ENCODE measurements at regions not wholly inside any gene's neighbourhood (a gene's known extent, or its start where the extent isn't known, plus 50 kb on each side); places are given as distances from the start of the nearest gene placed in this dataset.

DNA sequence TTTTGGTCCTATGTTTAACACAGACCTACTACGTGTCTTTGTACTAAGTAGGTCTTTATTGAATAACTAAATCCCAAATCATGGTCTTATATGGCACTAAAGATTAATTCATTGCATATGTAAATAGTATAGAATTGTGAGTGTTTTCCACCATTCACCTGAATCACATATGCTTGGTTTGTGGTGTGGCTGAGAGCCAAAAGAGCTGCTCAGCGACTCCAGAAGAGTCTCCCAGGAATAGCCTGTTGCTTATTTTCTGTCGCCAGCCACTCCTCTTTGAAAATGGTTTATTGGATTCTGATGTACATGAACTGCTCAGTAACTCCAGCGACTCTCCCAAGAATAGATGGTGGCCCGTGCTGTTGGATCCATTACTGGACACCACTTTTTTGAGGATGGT lies 184.5 kb downstream of the CLCN4 start:
- Histone ChIP-seq H3K4me2 (ENCODE audit: low read length, poor library complexity, severe bottlenecking) (no peak overlapping the region), H3K79me1 (replicated peaks; ENCODE audit: low read length, poor library complexity, severe bottlenecking) (no peaks in the 10 kb centered on the region), H3K4me1 (ENCODE audit: control insufficient read depth, insufficient read depth, low read depth, low read length) (peaks cover 1% of the 10 kb centered on the region), H3K9me3 (ENCODE audit: control insufficient read depth, low read length) (no peaks in the 10 kb centered on the region), H3K27ac (ENCODE audit: low read length, poor library complexity, severe bottlenecking) (no peak overlapping the region), H4K91ac (ENCODE audit: low read length) (no peak overlapping the region), H2BK12ac (ENCODE audit: low read length in 2 of 2) (no peak overlapping the region), H3K36me3 (ENCODE audit: control insufficient read depth in 1 of 2, insufficient read depth in 2 of 2, low read depth in 1 of 2, low read length in 2 of 2) (no peaks in the 10 kb centered on the region), H3K27me3 (ENCODE audit: control insufficient read depth in 1 of 2, insufficient read depth in 1 of 2, low read length in 2 of 2) (no peaks in the 10 kb centered on the region), H3K14ac (ENCODE audit: low read length in 2 of 2) (no peak overlapping the region), H2BK120ac (ENCODE audit: low read depth, low read length) (no peak overlapping the region), H3K4me3 (ENCODE audit: insufficient read depth in 1 of 2, low read depth in 1 of 2, low read length in 2 of 2) (no peak overlapping the region), H2AFZ (ENCODE audit: low read depth, low read length) (no peak overlapping the region), H3K18ac (ENCODE audit: low read depth in 1 of 2, low read length in 2 of 2) (no peak overlapping the region), H2BK5ac (ENCODE audit: low read depth, low read length, poor library complexity, severe bottlenecking) (no peak overlapping the region), H3K23ac (ENCODE audit: low read length in 2 of 2) (no peak overlapping the region), H3K9ac (ENCODE audit: low read length) (no peak overlapping the region), H2BK15ac (ENCODE audit: low read depth, poor library complexity, severe bottlenecking) (no peak overlapping the region), H2AK5ac (ENCODE audit: low read length, severe bottlenecking) (no peak overlapping the region), H3K4ac (ENCODE audit: low read depth in 1 of 2, low read length in 2 of 2) (no peak overlapping the region), H4K8ac (ENCODE audit: low read length) (no peak overlapping the region)
- 82% methylated on average over 4 of the region's 5 CpGs for WGBS
- no peak for DNase-seq

DNA sequence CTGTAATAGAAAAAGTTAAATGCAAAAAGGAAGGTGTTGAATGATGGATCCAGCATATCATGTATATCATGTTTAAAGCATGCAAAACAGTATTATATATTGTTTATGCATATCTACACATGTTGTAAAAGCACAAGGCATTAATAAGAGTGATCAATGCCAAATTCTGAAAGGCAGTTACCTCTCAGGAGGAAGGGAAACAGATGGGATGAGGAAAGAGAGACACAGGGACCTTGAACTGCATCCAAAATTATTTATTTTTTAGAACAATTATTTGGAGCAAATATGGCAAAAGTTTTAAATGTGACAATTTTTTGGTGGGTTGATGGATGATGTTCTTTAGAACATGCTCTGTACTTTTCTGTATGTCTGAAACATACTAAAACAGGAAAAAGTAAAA lies 193.4 kb downstream of the CLCN4 start:
- Histone ChIP-seq H2BK120ac (ENCODE audit: low read depth, low read length) (no peak overlapping the region), H3K79me1 (replicated peaks; ENCODE audit: low read length, poor library complexity, severe bottlenecking) (no peaks in the 10 kb centered on the region), H2BK5ac (ENCODE audit: low read depth, low read length, poor library complexity, severe bottlenecking) (no peak overlapping the region), H2BK12ac (ENCODE audit: low read length in 2 of 2) (no peak overlapping the region), H2AK5ac (ENCODE audit: low read length, severe bottlenecking) (no peak overlapping the region), H3K4me2 (ENCODE audit: low read length, poor library complexity, severe bottlenecking) (no peak overlapping the region), H4K91ac (ENCODE audit: low read length) (no peak overlapping the region), H4K8ac (ENCODE audit: low read length) (no peak overlapping the region), H3K4me1 (ENCODE audit: control insufficient read depth, insufficient read depth, low read depth, low read length) (peaks cover 1% of the 10 kb centered on the region), H3K4ac (ENCODE audit: low read depth in 1 of 2, low read length in 2 of 2) (no peak overlapping the region), H3K27ac (ENCODE audit: low read length, poor library complexity, severe bottlenecking) (no peak overlapping the region), H3K4me3 (ENCODE audit: insufficient read depth in 1 of 2, low read depth in 1 of 2, low read length in 2 of 2) (no peak overlapping the region), H3K14ac (ENCODE audit: low read length in 2 of 2) (no peak overlapping the region), H3K9ac (ENCODE audit: low read length) (no peak overlapping the region), H3K27me3 (ENCODE audit: control insufficient read depth in 1 of 2, insufficient read depth in 1 of 2, low read length in 2 of 2) (no peaks in the 10 kb centered on the region), H3K18ac (ENCODE audit: low read depth in 1 of 2, low read length in 2 of 2) (no peak overlapping the region), H2AFZ (ENCODE audit: low read depth, low read length) (no peak overlapping the region), H3K36me3 (ENCODE audit: control insufficient read depth in 1 of 2, insufficient read depth in 2 of 2, low read depth in 1 of 2, low read length in 2 of 2) (no peaks in the 10 kb centered on the region), H2BK15ac (ENCODE audit: low read depth, poor library complexity, severe bottlenecking) (no peak overlapping the region), H3K9me3 (ENCODE audit: control insufficient read depth, low read length) (peaks cover 3% of the 10 kb centered on the region), H3K23ac (ENCODE audit: low read length in 2 of 2) (no peak overlapping the region)
- DNase-seq: no peak

DNA sequence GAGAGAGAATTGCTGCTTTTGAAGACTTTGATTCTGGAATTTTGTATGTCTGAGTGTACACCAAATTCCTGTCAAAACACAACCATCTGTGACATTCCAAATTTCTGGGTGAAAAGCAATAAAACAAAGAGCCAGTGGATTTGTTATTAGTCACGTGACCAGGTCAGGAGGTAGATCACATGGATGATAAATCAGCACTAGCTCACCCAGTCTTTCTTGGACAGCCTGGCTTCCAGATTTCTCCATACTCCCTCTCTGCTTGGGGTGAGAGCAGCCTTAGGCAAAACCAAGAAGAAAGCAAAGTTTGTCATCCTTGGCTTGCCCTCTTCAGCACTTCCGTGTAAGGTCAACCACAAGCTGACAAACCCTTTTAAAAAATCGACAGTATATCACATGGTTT lies 194.2 kb downstream of the CLCN4 start:
- H4K91ac ChIP-seq (ENCODE audit: low read length): no peak overlapping the region
- H3K4ac ChIP-seq (ENCODE audit: low read depth in 1 of 2, low read length in 2 of 2): no peak overlapping the region
- no peak overlapping the region for H3K18ac ChIP-seq (ENCODE audit: low read depth in 1 of 2, low read length in 2 of 2)
- H3K23ac ChIP-seq (ENCODE audit: low read length in 2 of 2): no peak overlapping the region
- no peaks in the 10 kb centered on the region for H3K27me3 ChIP-seq (ENCODE audit: control insufficient read depth in 1 of 2, insufficient read depth in 1 of 2, low read length in 2 of 2)
- H2AFZ ChIP-seq (ENCODE audit: low read depth, low read length): no peak overlapping the region
- peaks cover 3% of the 10 kb centered on the region for H3K9me3 ChIP-seq (ENCODE audit: control insufficient read depth, low read length)
- H3K4me3 ChIP-seq (ENCODE audit: insufficient read depth in 1 of 2, low read depth in 1 of 2, low read length in 2 of 2): no peak overlapping the region
- no peak overlapping the region for H4K8ac ChIP-seq (ENCODE audit: low read length)
- H3K79me1 ChIP-seq (replicated peaks; ENCODE audit: low read length, poor library complexity, severe bottlenecking): no peaks in the 10 kb centered on the region
- no peak overlapping the region for H2AK5ac ChIP-seq (ENCODE audit: low read length, severe bottlenecking)
- H3K9ac ChIP-seq (ENCODE audit: low read length): peak overlapping the region; percentile 8
- H2BK15ac ChIP-seq (ENCODE audit: low read depth, poor library complexity, severe bottlenecking): no peak overlapping the region
- peaks cover 1% of the 10 kb centered on the region for H3K4me1 ChIP-seq (ENCODE audit: control insufficient read depth, insufficient read depth, low read depth, low read length)
- H2BK12ac ChIP-seq (ENCODE audit: low read length in 2 of 2): no peak overlapping the region
- H2BK120ac ChIP-seq (ENCODE audit: low read depth, low read length): no peak overlapping the region
- peak; percentile 6 for DNase-seq
- 70% methylated on average over 3 of the region's 3 CpGs for WGBS
- H3K4me2 ChIP-seq (ENCODE audit: low read length, poor library complexity, severe bottlenecking): no peak overlapping the region
- no peak overlapping the region for H3K14ac ChIP-seq (ENCODE audit: low read length in 2 of 2)
- H3K36me3 ChIP-seq (ENCODE audit: control insufficient read depth in 1 of 2, insufficient read depth in 2 of 2, low read depth in 1 of 2, low read length in 2 of 2): no peaks in the 10 kb centered on the region
- peak overlapping the region; percentile 45 for H3K27ac ChIP-seq (ENCODE audit: low read length, poor library complexity, severe bottlenecking)
- H2BK5ac ChIP-seq (ENCODE audit: low read depth, low read length, poor library complexity, severe bottlenecking): no peak overlapping the region

DNA sequence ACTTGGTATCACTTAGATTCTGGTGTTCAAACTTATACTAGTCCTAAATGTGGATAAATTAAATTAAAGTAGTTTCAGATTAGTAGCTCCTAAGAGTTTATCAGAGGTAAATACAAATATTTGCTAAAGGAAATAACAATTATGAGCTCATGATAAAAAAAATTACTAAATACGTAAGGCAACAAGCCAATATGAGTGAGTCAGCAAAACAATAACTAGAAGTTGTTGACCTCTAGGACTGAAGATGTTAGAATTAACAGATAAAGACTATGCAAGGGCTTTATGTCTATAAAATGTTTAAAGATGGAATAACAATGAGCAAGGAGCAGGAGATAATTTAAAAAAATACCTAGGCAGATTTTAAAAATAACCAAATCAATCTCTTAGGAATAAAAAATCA lies 195.8 kb downstream of the CLCN4 start:
- no peaks in the 10 kb centered on the region for H3K9me3 ChIP-seq (ENCODE audit: control insufficient read depth, low read length)

More for the DNA sequence above, 195.8 kb downstream of the CLCN4 start:
- H2BK15ac ChIP-seq (ENCODE audit: low read depth, poor library complexity, severe bottlenecking): no peak overlapping the region
- peaks cover 1% of the 10 kb centered on the region for H3K4me1 ChIP-seq (ENCODE audit: control insufficient read depth, insufficient read depth, low read depth, low read length)
- no peak overlapping the region for H2BK5ac ChIP-seq (ENCODE audit: low read depth, low read length, poor library complexity, severe bottlenecking)
- H2BK12ac ChIP-seq (ENCODE audit: low read length in 2 of 2): no peak overlapping the region
- H2BK120ac ChIP-seq (ENCODE audit: low read depth, low read length): no peak overlapping the region
- no peaks in the 10 kb centered on the region for H3K36me3 ChIP-seq (ENCODE audit: control insufficient read depth in 1 of 2, insufficient read depth in 2 of 2, low read depth in 1 of 2, low read length in 2 of 2)
- no peaks in the 10 kb centered on the region for H3K79me1 ChIP-seq (replicated peaks; ENCODE audit: low read length, poor library complexity, severe bottlenecking)
- no peak overlapping the region for H4K91ac ChIP-seq (ENCODE audit: low read length)
- no CpG with 5 or more reads among the region's 1 CpG for WGBS
- DNase-seq: no peak
- H3K27ac ChIP-seq (ENCODE audit: low read length, poor library complexity, severe bottlenecking): no peak overlapping the region
- no peak overlapping the region for H3K4ac ChIP-seq (ENCODE audit: low read depth in 1 of 2, low read length in 2 of 2)
- H3K9ac ChIP-seq (ENCODE audit: low read length): no peak overlapping the region
- no peak overlapping the region for H2AFZ ChIP-seq (ENCODE audit: low read depth, low read length)
- H3K4me3 ChIP-seq (ENCODE audit: insufficient read depth in 1 of 2, low read depth in 1 of 2, low read length in 2 of 2): no peak overlapping the region
- no peak overlapping the region for H4K8ac ChIP-seq (ENCODE audit: low read length)
- no peak overlapping the region for H2AK5ac ChIP-seq (ENCODE audit: low read length, severe bottlenecking)
- no peak overlapping the region for H3K23ac ChIP-seq (ENCODE audit: low read length in 2 of 2)
- no peaks in the 10 kb centered on the region for H3K27me3 ChIP-seq (ENCODE audit: control insufficient read depth in 1 of 2, insufficient read depth in 1 of 2, low read length in 2 of 2)
- H3K18ac ChIP-seq (ENCODE audit: low read depth in 1 of 2, low read length in 2 of 2): no peak overlapping the region
- no peak overlapping the region for H3K4me2 ChIP-seq (ENCODE audit: low read length, poor library complexity, severe bottlenecking)
- H3K14ac ChIP-seq (ENCODE audit: low read length in 2 of 2): no peak overlapping the region
